IMR-90 (cell line): ENCODE measurements at regions not wholly inside any gene's neighbourhood (a gene's known extent, or its start where the extent isn't known, plus 50 kb on each side); places are given as distances from the start of the nearest gene placed in this dataset.

ENCODE experiments used
- ATAC-seq: fragments of 200-7000 bp; cut with Tn5 transposase; 2 replicates; pipeline ENCODE4 v1.9.1; 2020; ENCODE audit warnings: low read depth, mild to moderate bottlenecking, moderate library complexity
- BruUV-seq: library from RNA; stranded (reverse); fragments of 400-500 nt; replicated peaks from 2 replicates; lab custom pipeline; 2021; lab: Mats Ljungman, UMichigan
- CTCF ChIA-PET: fragments of 300-600 bp; formaldehyde crosslinking; extraction: SDS; loops from one replicate; lab custom pipeline; 2021; ENCODE audit warnings: antibody characterized with exemption; lab: Yijun Ruan, JAX
- POLR2A ChIA-PET: fragments of 300-600 bp; sonication (Branson Sonifier 250); formaldehyde crosslinking; loops from one replicate; lab custom pipeline; 2022; ENCODE audit warnings: antibody characterized with exemption; ENCODE audit not compliant: unreplicated experiment; lab: Charles Lee
- DNase-seq: peaks from one replicate; pipeline ENCODE4 v3.0.0; 2013
- H2AFZ ChIP-seq: replicated peaks from 2 replicates; pipeline ENCODE3; 2013; ENCODE audit warnings: low read length, mild to moderate bottlenecking; ENCODE audit not compliant: poor library complexity
- H2AK5ac ChIP-seq: 2 replicates; pipeline ENCODE4 v1.6.1; 2013; ENCODE audit warnings: low read depth, low read length, inconsistent platforms
- H2AK9ac ChIP-seq: replicated peaks from 2 replicates; pipeline ENCODE3; 2013; ENCODE audit warnings: mild to moderate bottlenecking, low read depth, low read length, moderate library complexity; ENCODE audit not compliant: poor library complexity
- H2BK120ac ChIP-seq: 2 replicates; pipeline ENCODE4 v1.6.1; 2013; ENCODE audit warnings: low read depth, low read length, inconsistent platforms
- H2BK15ac ChIP-seq: 3 replicates; pipeline ENCODE4 v1.6.1; 2013; ENCODE audit warnings: low read depth, low read length, inconsistent platforms
- H2BK20ac ChIP-seq: 2 replicates; pipeline ENCODE4 v1.6.1; 2013; ENCODE audit warnings: low read depth, mild to moderate bottlenecking, inconsistent platforms, low read length, moderate library complexity
- H2BK5ac ChIP-seq: 2 replicates; pipeline ENCODE4 v1.6.1; 2013; ENCODE audit warnings: mild to moderate bottlenecking, low read depth, low read length, inconsistent platforms; ENCODE audit not compliant: poor library complexity, severe bottlenecking
- H3K14ac ChIP-seq: replicated peaks from 2 replicates; pipeline ENCODE4 v1.6.1; 2013; ENCODE audit warnings: low read depth, low read length, inconsistent platforms
- H3K18ac ChIP-seq: 2 replicates; pipeline ENCODE4 v1.6.1; 2013; ENCODE audit warnings: low read depth, low read length, control low read depth
- H3K23ac ChIP-seq: 2 replicates; pipeline ENCODE4 v1.6.1; 2013; ENCODE audit warnings: low read depth, low read length, inconsistent platforms
- H3K27ac ChIP-seq: 2 replicates; pipeline ENCODE4 v1.5.1; 2013; ENCODE audit warnings: mild to moderate bottlenecking, control low read depth, low read length; ENCODE audit not compliant: insufficient read depth
- H3K27me3 ChIP-seq: 2 replicates; pipeline ENCODE4 v1.6.1; 2013; ENCODE audit warnings: low read length; ENCODE audit not compliant: control insufficient read depth, insufficient read depth
- H3K36me3 ChIP-seq: 2 replicates; pipeline ENCODE4 v1.6.1; 2013; ENCODE audit warnings: low read length, mixed read lengths; ENCODE audit not compliant: control insufficient read depth, insufficient read depth
- H3K4ac ChIP-seq: 2 replicates; pipeline ENCODE4 v1.6.1; 2013; ENCODE audit warnings: low read depth, low read length, inconsistent platforms
- H3K4me1 ChIP-seq: 2 replicates; pipeline ENCODE4 v1.6.1; 2013; ENCODE audit warnings: low read length, mixed read lengths; ENCODE audit not compliant: control insufficient read depth, insufficient read depth
- H3K4me2 ChIP-seq: 2 replicates; pipeline ENCODE4 v1.6.1; 2013; ENCODE audit warnings: low read depth, mild to moderate bottlenecking, control low read depth, low read length, moderate library complexity
- H3K4me3 ChIP-seq: 2 replicates; pipeline ENCODE4 v1.5.1; 2013; ENCODE audit warnings: low read depth, mild to moderate bottlenecking, control low read depth, low read length, moderate library complexity; ENCODE audit not compliant: insufficient read depth
- H3K56ac ChIP-seq: 2 replicates; pipeline ENCODE4 v1.6.1; 2013; ENCODE audit warnings: low read length, inconsistent platforms; ENCODE audit not compliant: insufficient read depth; ENCODE audit errors: extremely low read depth
- H3K79me1 ChIP-seq, 2 experiments: 2 replicates each; pipeline ENCODE4 v1.6.1; 2013; ENCODE audit warnings: low read length in 2 of 2, inconsistent platforms in 1 of 2, low read depth in 1 of 2
- H3K9ac ChIP-seq: 2 replicates; pipeline ENCODE4 v1.6.1; 2013; ENCODE audit warnings: low read depth, low read length, control low read depth
- H3K9me1 ChIP-seq: 2 replicates; pipeline ENCODE4 v1.6.1; 2013; ENCODE audit warnings: low read length, inconsistent platforms; ENCODE audit not compliant: insufficient read depth
- H3K9me3 ChIP-seq: 2 replicates; pipeline ENCODE4 v1.6.1; 2013; ENCODE audit warnings: low read length; ENCODE audit not compliant: control insufficient read depth, insufficient read depth
- H4K20me1 ChIP-seq: 2 replicates; pipeline ENCODE4 v1.6.1; 2013; ENCODE audit warnings: low read length, inconsistent platforms; ENCODE audit not compliant: insufficient read depth
- H4K5ac ChIP-seq: 2 replicates; pipeline ENCODE4 v1.6.1; 2013; ENCODE audit warnings: mild to moderate bottlenecking, low read depth, low read length, control low read depth
- H4K8ac ChIP-seq, 2 experiments: 2 replicates each; pipeline ENCODE4 v1.6.1; 2013; ENCODE audit warnings: low read depth in 2 of 2, low read length in 2 of 2, control low read depth in 1 of 2, inconsistent platforms in 1 of 2
- H4K91ac ChIP-seq: 2 replicates; pipeline ENCODE4 v1.6.1; 2013; ENCODE audit warnings: low read depth, low read length, inconsistent platforms; ENCODE audit not compliant: insufficient read depth
- CEBPB ChIP-seq: IDR thresholded peaks from 2 replicates; pipeline ENCODE4 v1.6.1; 2012; ENCODE audit warnings: low read depth, low read length, improper control_type of control experiment
- ELK1 ChIP-seq: fragments of 150-350 bp; IDR thresholded peaks from 2 replicates; pipeline ENCODE4 v1.6.1; 2016; ENCODE audit warnings: low read depth, mild to moderate bottlenecking, low read length, moderate library complexity, borderline replicate concordance
- MAZ ChIP-seq: IDR thresholded peaks from 2 replicates; pipeline ENCODE4 v1.6.1; 2012; ENCODE audit warnings: low read depth, mild to moderate bottlenecking, low read length, improper control_type of control experiment, moderate library complexity, borderline replicate concordance
- WGBS, 2 experiments: methylation state at CpG; one replicate each; pipeline versions ENCODE4 v1.1.5 to v1.1.7; 2013; ENCODE audit warnings: missing lambda C conversion rate in 2 of 2; ENCODE audit not compliant: insufficient read length in 1 of 2; ENCODE audit errors: extremely low coverage in 2 of 2; 5-methylcytosine and 5-hydroxymethylcytosine counted together
- dilution Hi-C: fragments of 300-500 bp; cut with HindIII; formaldehyde crosslinking; loops from one replicate; pipeline ENCODE4 v1.14.3; 2018; ENCODE audit warnings: low sequenced_read_pairs; ENCODE audit not compliant: unreplicated experiment
- in situ Hi-C: fragments of 300-500 bp; cut with MboI; formaldehyde crosslinking; loops from 3 replicates; pipeline ENCODE4 v1.14.3; 2019; ENCODE audit warnings: low sequenced_read_pairs, inconsistent platforms, mixed read lengths
- intact Hi-C: fragments of 100-400 bp; cut with micrococcal nuclease; formaldehyde crosslinking; loops from 2 replicates; pipeline ENCODE4 v1.10.0; 2022

GRCh38 chr6:106788761-106789160 is 159.4 kb downstream of the QRSL1 start:
- H4K91ac ChIP-seq = no peak overlapping the region
- H3K56ac ChIP-seq = no peak overlapping the region
- intact Hi-C loops (no loop called here), in situ Hi-C loops (no loop called here), dilution Hi-C loops (no loop called here)
- H3K18ac ChIP-seq = no peak overlapping the region
- H3K4ac ChIP-seq = no peak overlapping the region
- no peak overlapping the region for H2AK5ac ChIP-seq
- no peak overlapping the region for H4K8ac ChIP-seq
- H3K4me2 ChIP-seq = no peak overlapping the region
- no peak overlapping the region for H2AFZ ChIP-seq
- H3K27ac ChIP-seq = no peak overlapping the region
- H2AK9ac ChIP-seq = no peak overlapping the region
- no peak overlapping the region for H2BK15ac ChIP-seq
- POLR2A ChIA-PET = no interaction called here
- ATAC-seq (no peak), DNase-seq (no peak)
- no peak overlapping the region for H2BK120ac ChIP-seq
- H3K4me1 ChIP-seq = no peaks in the 10 kb centered on the region
- no peak overlapping the region for H4K5ac ChIP-seq
- CTCF ChIA-PET = no interaction called here
- no peak overlapping the region for H2BK5ac ChIP-seq
- H3K14ac ChIP-seq = no peak overlapping the region
- no peak overlapping the region for H3K9ac ChIP-seq
- TF ChIP-seq ELK1 (no peak), CEBPB (no peak), MAZ (no peak)
- H2BK20ac ChIP-seq = no peak overlapping the region
- H3K23ac ChIP-seq = no peak overlapping the region
- H3K4me3 ChIP-seq = no peak overlapping the region
- no peaks in the 10 kb centered on the region for H4K20me1 ChIP-seq
- no TSS peak for BruUV-seq
- H3K9me3 ChIP-seq = no peaks in the 10 kb centered on the region
- H3K79me1 ChIP-seq = no peaks in the 10 kb centered on the region
- H3K27me3 ChIP-seq = no peaks in the 10 kb centered on the region; the same call in none of the 2 replicates
- H3K36me3 ChIP-seq = no peaks in the 10 kb centered on the region
- H3K9me1 ChIP-seq = no peaks in the 10 kb centered on the region
- no CpG with 5 or more reads among the region's 2 CpGs for WGBS, 2 experiments
